GM21360 (cell line): ENCODE measurements at regions not wholly inside any gene's neighbourhood (a gene's known extent, or its start where the extent isn't known, plus 50 kb on each side); places are given as distances from the start of the nearest gene placed in this dataset.

Experiments
- ATAC-seq: cut with Tn5 transposase; IDR thresholded peaks from one replicate; pipeline ENCODE4 v1.9.1; 2021; ENCODE audit warnings: mild to moderate bottlenecking, moderate library complexity; ENCODE audit not compliant: unreplicated experiment

GRCh38 chr4:89665662-89666061 lies 171.3 kb downstream of the SNCA start:
- no peak for ATAC-seq

DNA sequence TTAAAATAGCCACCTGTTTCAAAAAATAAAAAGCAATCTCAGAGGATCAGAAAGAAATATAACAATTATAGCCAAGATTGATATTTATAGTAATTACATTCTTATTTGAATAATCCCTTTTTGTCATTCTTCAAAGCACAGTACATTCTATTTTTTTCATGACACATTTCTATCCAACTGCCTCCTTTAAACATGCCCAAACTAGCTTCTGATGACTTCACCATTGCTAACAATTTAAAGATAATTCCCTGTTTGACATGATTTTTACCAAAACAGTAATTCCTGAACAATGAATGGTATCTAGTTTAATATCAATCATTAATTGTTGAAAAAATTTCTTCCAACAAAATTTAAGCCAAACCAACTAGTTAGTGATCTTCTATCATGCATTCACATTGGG lies 172.4 kb downstream of the SNCA start:
- ATAC-seq: no peak

GRCh38 chr4:89661173-89661899 lies 175.6 kb downstream of the SNCA start:
- ATAC-seq: no peak

- ATAC-seq: no peak
These were observed 176.4 kb downstream of the SNCA start for GRCh38 chr4:89660444-89661172.

GRCh38 chr4:89658701-89659024 lies 178.3 kb downstream of the SNCA start:
- ATAC-seq: peak; percentile 94

GRCh38 chr4:89657931-89658700 lies 178.8 kb downstream of the SNCA start:
- peak; percentile 82 for ATAC-seq

GRCh38 chr4:89653012-89653411 lies 183.9 kb downstream of the SNCA start:
- no peak for ATAC-seq

DNA sequence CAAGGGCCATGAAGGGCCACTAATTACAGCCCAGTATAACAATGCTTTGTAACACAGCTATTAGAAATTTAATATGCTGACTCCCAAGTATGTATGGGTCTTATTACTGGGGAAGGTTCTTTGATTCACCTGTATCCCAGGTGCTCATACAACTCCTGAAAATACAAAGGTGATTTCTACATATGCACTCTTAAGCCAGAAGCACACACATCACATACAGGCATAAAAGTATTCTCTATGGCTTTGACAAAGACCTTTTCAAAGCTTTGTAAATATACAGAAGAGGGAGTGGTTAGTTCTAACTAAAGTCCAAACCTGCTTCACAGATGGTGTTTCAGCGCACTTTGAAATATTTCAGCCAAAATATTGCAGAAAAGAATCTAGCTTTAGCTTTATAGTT lies 191.5 kb downstream of the SNCA start:
- ATAC-seq: no peak

- no peak for ATAC-seq
These were observed 195.6 kb downstream of the SNCA start for GRCh38 chr4:89641367-89641687.

- ATAC-seq: peak; percentile 57
These were observed 196.2 kb downstream of the SNCA start for GRCh38 chr4:89640620-89641366.

DNA sequence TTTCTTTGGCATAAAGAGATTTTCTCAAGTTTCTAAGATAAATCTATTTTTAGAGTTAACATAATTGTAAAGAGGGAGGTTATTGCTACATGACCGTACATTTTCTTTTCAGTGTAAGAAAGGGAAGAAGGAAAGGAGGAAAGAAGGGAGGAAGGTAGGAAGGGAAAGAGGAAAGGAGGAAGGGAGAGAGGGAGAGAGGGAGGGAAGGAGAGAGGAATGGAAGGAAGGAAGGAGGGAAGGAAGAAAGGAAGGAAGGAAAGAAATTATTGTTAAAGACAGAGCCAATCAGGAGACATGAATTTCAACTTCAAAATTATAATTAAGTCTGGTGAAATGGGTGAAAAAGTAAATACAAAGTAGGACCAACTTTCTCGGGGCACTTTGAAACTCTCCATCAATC lies 197.6 kb downstream of the SNCA start:
- no peak for ATAC-seq

DNA sequence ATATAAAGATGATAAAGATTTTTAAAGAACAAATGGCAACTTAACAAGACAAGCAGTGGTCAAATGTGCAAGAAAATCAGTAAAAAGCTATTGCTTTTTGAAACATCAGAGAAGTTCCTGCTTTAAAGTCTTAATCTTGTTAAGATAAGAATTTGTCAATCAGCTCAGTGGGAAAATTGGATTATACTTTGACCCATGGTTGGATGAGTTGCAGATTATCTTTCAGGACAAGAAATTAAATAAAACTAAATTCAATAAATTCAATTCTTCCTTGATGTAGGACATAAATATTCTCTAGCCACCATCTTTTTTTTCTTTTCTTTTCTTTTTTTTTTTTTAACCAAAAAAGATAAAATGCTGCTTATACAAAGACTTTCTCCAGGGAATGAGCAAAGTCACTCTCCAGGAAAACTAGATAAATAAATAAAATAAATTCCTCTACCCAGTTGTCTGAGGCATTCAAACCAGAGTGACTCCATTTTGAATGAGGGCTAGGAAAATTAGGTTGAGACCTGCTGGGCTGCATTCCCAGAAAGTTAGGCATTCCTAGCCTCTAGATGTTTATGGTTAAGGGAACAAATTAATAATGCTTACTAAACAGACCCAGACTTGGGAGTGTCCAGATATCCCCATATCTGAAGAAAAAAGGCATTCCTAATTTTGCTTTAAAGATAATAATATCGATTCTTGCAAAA lies 211.2 kb downstream of the SNCA start:
- no peak for ATAC-seq

DNA sequence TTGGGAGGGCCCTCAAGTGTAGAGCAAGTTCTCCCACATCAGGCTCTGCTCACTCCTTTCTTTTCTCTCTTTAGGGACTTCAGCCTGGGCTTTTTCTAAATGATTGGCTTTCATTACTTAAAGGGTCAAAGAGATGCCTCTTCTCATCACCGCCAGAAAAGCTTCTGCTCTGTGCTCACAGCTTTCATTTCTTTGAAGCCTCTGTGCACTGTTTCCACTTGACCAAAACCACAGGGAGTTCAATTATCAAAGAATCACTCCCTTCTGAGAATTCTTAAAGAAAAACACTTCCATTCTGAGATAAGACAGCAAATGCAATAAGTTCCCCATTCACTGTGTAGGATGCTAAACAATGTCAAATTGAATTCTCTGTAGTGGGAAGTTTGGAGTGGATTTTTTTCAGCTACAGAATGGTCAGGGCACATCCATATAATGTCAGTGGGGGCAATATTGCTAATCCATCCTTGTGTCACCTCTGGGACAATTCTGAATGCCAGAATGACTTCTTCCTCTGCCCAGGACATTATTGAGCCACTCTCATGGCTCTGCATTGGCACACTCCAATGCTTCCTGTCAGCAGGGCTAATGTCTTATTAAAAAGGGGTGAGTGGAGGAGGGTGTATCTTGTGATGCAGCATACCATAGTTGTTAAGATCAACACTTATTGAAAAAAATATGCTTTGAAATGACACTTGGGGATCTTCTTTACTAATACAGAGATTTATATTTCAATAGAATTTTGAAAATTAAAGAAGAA lies 217.6 kb downstream of the SNCA start:
- ATAC-seq: no peak

GRCh38 chr4:89618151-89618550 lies 218.8 kb downstream of the SNCA start:
- ATAC-seq: no peak

- ATAC-seq: no peak
These were observed 219.6 kb downstream of the SNCA start for GRCh38 chr4:89617317-89617716.

GRCh38 chr4:89616382-89616781 lies 220.6 kb downstream of the SNCA start:
- ATAC-seq: no peak

DNA sequence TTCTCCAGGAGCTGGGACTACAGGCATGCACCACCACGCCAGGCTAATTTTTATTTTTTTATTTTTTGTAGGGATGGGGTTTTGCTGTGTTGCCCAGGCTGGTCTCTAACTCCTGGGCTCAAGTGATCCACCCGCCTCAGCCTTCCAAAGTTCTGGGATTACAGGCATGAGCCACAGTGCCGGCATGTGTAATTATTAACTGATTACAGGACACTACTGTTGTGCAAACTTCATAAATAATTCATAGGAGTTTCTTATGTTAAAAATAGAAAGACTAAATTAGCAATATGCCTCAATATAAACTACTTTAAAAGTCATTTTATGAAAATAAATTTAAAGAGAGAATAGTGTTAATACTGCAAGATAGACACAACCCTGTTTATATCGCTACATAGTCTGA lies 221.9 kb downstream of the SNCA start:
- no peak for ATAC-seq

DNA sequence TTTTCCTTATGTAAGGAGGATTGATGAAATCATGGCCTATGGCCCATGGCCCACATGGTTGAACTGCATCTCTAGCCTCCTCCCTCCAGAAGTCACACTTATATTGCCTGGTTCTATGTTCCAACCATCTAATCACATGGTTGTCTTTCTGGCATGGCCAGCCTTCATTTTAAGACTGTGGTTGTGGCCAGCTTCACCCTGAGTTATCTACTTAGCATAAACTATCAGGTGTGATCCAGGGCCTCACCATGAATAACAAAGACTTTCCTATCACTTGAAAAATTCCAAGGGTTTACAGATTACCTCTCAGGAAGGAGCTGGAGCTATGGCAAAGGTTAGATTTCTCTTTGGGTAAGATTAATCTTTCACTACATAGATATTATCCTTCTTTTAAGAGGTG lies 222.8 kb downstream of the SNCA start:
- ATAC-seq: no peak

- ATAC-seq: no peak
These were observed 226.7 kb downstream of the SNCA start for GRCh38 chr4:89610236-89610635.

GRCh38 chr4:89609756-89610155 lies 227.2 kb downstream of the SNCA start:
- no peak for ATAC-seq
